ENCODE measurements at regions not wholly inside any gene's neighbourhood (a gene's known extent, or its start where the extent isn't known, plus 50 kb on each side); places are given as distances from the start of the nearest gene placed in this dataset.
"Not testable (repeated sequence)": the region's sequence is repeated elsewhere in the genome, so short reads cannot be mapped to it uniquely, and the experiment has no call there.

DNA sequence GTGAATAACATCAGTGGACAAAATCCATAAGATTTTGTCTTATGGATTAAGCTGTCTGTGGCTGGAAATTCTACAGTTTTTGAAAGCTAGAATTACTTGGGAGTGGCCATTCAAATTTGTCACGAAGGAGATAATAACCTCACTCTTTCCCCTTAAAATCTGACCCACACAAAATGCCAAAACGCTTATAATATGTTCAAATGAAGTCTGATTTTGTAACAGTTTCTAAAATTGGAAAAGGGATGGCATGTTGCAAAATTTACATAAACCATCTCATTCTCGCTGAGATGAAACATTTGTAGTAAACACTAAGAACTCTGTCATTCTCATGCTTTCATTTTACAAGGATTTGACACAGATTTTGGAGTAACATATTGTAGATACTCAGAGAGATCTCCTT, 112.7 kb downstream of the GJA1 start:
- intact Hi-C loops (cut with micrococcal nuclease), result no loop called here

DNA sequence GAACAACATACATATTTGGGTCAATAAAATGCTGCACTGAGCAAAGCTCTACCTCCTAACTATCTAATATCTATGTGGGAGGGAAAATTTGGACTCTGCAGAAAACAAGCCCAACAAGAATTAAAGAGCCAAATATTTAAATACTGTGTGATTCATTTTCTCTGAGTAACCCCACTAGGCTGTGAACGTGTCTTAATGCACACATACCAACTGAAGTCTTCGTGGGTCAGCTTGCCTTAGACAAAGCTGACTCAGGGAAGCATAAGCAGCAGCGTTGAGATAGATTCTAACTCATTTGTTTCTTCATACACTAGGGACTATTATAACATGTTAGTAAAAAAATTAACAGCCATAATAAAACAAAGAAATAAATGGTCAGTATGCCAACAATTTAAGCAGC, 114.3 kb downstream of the GJA1 start:
- intact Hi-C loops (cut with micrococcal nuclease), result no loop called here

DNA sequence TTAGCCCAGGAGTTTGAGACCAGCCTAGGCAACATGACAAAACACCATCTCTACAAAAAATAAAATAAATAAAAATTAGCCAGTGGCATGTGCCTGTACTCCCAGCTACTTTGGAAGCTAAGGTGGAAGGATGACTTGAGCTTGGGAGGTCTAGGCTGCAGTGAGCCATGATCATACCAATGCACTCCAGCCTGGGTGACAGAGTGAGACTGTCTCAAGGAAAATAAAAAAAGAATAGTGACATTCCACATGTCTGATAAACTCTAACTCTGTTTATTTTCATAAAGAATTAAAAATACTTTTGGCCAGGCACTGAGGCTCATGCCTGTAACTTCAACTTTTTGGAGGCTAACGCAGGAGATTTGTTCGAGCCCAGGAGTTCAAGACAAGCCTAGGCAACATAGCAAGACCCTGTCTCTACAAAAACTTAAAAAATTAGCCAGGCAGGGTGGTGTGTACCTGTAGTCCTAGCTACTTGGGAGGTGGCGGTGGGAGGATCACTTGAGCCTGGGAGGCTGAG, 115.1 kb downstream of the GJA1 start:
- intact Hi-C loops (cut with micrococcal nuclease), result no loop called here

GRCh38 chr6:121555201-121555600, 119.8 kb downstream of the GJA1 start:
- intact Hi-C loops (cut with micrococcal nuclease), result no loop called here

- intact Hi-C loops (cut with micrococcal nuclease), result not testable (repeated sequence)
These were observed 120.7 kb downstream of the GJA1 start for GRCh38 chr6:121556149-121556548.

DNA sequence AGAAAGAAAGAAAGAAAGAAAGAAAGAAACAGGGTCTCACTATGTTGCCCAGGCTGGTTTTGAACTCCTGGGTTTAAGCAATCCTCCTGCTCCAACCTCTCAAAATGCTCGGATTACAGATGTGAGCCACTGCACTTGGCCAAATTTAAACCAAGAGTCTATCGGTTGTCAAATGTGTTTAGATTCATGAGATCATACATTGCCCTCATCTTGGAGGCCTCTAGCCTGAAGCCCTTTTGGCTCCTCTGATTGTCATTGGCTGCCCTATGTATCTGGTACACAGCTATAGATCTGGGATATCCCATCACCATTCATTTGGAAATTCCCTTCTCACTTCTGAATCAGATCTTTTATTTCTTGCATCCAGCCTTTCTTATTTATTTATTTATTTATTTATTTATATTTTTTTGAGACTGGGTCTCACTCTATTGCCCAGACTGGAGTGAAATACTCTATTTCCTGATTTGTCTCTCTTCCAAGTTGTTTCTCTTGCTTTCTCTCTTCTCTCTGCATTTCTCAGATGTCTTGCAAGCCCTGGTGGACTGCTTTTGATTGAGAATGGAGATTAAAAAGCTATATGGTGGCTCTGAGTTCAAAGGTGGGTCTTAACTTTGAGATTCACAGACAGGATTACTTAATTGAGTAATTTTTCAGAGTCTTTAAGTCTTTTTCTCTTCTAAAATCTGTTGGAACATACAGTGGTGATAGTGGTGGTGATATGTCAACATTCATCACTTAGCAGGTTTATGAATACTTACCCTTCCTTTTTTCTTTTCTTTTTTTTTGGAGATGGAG, 121.9 kb downstream of the GJA1 start:
- intact Hi-C loops (cut with micrococcal nuclease), result no loop called here

DNA sequence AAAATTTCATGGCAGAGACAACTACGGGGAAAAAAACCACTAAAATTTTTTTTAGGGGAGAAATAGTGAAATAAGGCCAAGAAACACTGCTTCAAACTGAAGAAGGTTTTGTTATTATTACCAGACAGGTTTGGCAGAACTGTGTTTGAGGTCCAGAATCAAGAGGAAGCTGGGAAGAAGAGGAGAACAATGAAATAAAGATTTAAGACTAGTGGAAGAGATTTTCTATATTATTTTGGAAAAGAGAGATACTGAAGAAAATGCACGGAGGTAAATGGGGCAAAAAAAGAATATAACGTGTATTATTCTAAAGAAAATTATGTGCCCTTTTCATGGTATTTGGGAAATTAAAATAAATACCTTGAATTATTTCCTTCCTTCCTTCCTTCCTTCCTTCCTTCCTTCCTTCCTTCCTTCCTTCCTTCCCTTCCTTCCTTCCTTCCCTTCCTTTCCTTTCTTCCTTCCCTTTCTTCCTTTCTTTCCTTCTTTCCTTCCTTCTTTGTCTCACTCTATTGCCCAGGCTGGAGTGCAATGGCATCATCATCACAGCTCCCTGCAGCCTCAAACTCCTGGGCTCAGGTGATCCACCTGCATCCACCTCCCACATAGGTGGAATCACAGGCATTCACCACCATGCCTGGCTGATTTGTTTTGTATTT, 124.3 kb downstream of the GJA1 start:
- intact Hi-C loops (cut with micrococcal nuclease), result no loop called here

- intact Hi-C loops (cut with micrococcal nuclease), result no loop called here
These were observed 125.0 kb downstream of the GJA1 start for GRCh38 chr6:121560476-121560875.

DNA sequence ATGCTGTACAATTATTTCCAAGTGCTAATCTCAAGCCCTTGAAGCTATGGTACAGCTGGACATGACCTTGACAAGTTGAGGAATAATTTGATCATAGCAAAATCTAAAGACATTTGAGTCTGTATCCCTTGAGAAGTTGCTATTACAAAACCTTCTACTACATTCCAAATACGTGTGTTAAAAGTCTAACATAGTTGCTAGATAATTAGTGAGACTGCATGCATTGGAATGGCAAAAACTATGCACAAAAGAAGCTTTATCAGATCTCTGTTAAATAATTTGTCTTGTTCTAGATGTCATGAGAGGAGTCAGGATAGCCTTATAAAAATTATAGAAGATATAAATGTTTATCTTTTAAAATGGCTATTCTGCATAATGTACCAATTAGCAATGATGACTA, 127.8 kb downstream of the GJA1 start:
- intact Hi-C loops (cut with micrococcal nuclease), result no loop called here

DNA sequence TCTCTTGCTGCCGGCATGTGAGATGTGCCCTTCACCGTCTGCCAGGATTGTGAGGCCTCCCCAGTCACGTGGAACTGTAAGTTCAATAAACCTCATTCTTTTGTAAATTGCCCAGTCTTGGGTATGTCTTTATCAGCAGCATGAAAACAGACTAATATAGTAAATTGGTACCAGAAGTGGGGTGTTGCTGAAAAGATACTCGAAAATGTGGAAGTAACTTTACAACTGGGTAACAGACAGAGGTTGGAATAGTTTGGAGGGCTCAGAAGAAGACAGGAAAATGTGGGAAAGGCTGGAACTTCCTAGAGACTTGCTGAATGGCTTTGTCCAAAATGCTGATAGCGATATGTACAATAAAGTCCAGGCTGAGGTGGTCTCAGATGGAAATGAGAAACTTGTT, 129.1 kb downstream of the GJA1 start:
- intact Hi-C loops (cut with micrococcal nuclease), result not testable (repeated sequence)

DNA sequence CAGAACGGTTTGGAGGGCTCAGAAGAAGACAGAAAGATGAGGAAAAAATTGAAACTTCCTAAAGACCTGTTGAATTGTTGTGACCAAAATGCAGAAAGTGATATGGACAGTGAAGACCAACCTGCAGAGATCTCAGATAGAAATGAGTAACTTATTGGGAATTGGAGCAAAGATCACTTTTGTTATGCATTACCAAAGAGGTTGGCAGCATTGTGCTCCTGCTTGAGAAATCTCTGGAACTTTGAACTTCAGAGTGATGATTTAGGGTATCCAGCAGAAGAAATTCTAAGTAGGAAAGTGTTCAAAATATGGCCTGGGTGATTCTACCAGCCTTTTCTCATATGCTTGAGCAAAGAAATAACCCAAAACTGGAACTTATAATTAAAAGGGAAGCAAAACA, 136.0 kb downstream of the GJA1 start:
- intact Hi-C loops (cut with micrococcal nuclease), result no loop called here

- intact Hi-C loops (cut with micrococcal nuclease), result no loop called here
These were observed 138.0 kb downstream of the GJA1 start for GRCh38 chr6:121573481-121573880.

- intact Hi-C loops (cut with micrococcal nuclease), result no loop called here
These were observed 142.8 kb downstream of the GJA1 start for GRCh38 chr6:121578216-121578615.

DNA sequence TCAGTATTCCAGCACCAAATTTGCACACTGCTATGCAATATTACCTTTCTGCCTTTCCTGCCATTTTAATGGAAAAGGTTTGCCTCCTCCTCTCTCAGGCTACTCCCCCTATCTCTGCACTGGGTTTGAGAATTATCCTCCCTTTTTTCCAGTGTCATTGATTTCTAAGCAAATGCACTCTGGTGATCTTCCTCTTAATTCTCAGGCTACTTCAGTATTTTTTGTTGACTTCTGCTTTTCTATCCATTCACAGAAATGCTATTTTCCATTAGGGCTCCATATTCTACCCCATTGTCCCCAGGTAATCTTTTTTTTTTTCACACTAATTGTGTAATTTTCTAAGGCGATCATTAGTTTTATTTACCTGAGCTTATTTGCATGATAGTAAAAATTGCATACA, 144.0 kb downstream of the GJA1 start:
- intact Hi-C loops (cut with micrococcal nuclease), result no loop called here

DNA sequence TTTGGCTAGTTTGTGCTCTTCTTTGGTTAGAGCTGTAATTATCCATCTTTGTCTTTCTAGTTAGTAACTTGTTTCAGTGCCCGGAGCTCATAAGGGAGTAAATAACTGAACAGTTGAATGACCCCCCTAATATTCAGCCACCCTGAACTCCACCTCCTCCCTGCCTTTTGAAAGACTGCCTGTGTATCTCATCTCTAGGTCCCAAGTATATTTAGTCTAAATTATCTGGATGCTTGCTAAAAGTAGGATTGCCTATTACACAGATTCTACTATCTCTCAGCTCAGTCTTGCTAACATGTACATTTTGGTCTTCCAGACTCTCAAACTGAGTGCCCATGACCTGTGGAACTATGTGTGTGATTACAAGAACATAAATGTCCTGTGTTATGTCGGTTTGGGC, 145.9 kb downstream of the GJA1 start:
- intact Hi-C loops (cut with micrococcal nuclease), result no loop called here

- intact Hi-C loops (cut with micrococcal nuclease), result no loop called here
These were observed 146.8 kb downstream of the GJA1 start for GRCh38 chr6:121582262-121582661.

DNA sequence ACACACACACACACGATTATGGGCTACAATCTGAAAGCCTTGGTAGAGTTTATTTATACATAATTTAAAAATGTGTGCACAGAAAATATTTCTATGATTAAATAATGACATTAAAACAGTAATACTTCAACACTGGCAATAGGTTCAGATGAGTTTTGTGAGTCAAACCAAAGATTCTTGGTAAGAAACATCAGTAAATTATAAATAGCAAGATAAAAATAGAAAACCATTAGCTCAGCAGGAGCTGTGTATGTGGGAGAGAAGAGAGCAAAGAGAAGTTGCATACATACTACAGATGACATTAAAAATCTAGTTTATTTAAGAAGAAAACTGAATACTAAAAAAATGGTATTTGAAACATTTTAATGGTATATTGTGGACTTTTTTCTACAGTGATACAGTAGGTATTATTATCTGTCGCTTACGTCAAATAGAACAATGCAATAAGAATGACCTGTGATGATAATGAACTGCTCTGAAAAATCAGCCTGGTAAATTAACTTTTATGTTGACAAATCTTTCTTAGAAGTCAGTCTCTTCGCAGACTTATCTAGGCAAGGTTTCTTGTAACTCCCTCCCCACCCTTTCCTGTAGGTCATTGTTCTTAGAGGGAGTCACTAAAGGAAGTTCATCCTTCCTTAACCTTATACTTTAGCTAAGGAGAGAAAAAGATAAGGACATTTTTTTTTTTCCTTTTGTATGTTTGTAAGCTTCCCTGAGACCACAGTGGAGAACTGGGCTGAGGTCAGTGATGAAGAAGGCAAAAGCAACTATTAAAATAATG, 149.3 kb downstream of the GJA1 start:
- intact Hi-C loops (cut with micrococcal nuclease), result no loop called here

DNA sequence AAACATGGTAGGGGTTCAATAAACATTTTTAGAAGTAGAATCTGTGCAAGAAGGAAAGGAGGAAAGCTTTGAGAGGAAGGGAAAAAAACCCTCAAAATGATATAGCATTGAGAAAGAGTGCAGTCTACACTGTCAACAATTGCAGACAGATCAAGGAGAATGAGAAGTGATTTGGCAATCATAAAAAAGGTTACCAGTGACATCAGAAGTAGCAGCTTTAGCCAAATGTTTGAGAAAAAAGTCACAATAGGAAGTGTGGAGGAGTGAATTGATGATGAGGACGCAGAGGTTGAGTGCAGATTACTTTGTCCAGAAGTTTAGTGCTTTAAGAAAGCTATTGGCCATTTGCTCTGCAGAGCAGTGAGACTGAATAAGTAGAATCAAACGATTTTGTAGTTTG, 155.0 kb downstream of the GJA1 start:
- intact Hi-C loops (cut with micrococcal nuclease), result no loop called here

- intact Hi-C loops (cut with micrococcal nuclease), result no loop called here
These were observed 155.5 kb downstream of the GJA1 start for GRCh38 chr6:121590916-121591315.

DNA sequence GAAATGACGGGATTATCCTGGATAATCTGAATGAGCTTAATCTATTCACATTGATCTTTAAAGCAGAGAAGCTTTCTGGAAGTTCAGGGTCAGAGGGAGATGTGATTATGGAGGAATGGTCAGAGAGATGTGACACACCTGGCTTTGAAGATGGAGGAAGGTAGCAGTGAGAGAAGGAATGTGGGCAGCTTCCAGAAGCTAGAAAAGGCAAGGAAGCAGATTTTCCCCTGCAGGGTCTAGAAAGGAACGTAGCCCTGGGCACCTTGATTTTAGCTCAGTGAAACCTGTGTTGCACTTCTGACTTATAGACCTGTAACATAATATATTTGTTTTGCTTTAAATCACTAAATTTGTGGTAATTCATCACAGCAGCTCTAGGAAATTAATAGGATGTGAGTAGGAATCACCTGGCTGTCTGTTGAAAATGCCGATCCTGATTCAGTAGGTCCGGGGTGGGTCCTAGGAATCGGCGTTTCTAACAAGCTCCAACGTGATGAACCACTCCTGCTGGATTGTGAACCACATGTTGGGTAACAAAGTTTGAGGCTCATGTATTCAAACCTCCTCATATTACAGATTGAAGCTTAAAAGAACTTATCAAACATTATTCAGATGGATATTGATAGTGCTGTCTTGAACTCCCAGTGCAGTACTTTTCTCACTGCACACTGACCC, 157.0 kb downstream of the GJA1 start:
- intact Hi-C loops (cut with micrococcal nuclease), result no loop called here

DNA sequence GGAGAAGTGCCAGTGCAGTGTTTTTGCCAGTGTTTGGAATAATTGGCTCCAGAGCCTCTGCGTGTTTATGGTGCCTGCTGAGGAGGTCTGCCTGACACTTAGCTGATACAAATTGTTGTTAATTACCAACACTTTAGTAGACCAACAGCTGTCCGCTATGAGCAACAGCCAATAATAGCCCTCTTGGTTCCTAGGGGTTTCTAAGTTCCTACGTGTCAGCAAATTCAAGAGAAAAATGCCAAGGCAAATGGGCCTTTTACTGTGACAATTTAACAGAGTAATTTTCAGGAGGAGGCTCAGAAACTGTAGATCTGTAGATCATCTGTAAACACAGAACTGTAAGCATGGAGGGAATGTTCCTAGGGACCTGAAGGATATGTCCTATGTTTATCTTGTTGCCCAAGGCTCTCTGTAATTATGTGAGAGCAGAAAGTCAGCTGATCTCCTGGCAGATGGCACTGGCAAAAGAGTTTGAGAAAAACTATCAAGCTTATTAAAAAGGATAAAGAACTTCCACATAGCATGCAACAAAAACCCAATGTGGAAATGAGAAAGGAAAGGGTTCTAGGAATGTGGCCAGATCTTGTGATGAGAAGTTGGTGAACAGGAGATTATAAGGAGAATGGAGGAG, 157.7 kb downstream of the GJA1 start:
- intact Hi-C loops (cut with micrococcal nuclease), result no loop called here
